VCaP (cell line): ENCODE measurements at regions not wholly inside any gene's neighbourhood (a gene's known extent, or its start where the extent isn't known, plus 50 kb on each side); places are given as distances from the start of the nearest gene placed in this dataset.

Source experiments
- H3K27ac ChIP-seq: fragments of 450-650 bp; 2 replicates; pipeline ENCODE4 v1.5.1; 2017
- TF ChIP-seq, protein P1 (sequence below): fragments of 450-650 bp; conservative IDR thresholded peaks from 2 replicates; pipeline ENCODE4 v1.5.1; 2017; ENCODE audit warnings: mild to moderate bottlenecking, moderate library complexity

DNA sequence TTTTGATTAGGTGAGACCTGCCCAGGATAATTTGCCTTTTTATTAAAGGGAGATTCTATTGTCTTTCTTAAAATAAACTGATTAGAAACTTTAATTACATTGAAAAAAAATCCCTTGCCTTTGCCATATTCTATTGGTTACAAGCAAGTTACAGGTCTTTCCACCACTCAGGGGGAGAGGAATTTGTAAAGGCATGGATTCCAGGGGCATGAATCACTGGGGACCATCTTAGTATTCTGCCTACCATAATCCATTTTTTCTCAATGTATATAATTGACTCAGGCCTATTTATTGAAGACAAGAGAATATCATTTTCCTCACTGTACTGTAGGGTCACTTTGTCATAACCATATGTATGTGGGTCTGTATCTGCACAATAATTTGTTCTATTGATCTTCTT, 124.3 kb upstream of the PDE4B start:
- TF ChIP-seq, protein P1, sequence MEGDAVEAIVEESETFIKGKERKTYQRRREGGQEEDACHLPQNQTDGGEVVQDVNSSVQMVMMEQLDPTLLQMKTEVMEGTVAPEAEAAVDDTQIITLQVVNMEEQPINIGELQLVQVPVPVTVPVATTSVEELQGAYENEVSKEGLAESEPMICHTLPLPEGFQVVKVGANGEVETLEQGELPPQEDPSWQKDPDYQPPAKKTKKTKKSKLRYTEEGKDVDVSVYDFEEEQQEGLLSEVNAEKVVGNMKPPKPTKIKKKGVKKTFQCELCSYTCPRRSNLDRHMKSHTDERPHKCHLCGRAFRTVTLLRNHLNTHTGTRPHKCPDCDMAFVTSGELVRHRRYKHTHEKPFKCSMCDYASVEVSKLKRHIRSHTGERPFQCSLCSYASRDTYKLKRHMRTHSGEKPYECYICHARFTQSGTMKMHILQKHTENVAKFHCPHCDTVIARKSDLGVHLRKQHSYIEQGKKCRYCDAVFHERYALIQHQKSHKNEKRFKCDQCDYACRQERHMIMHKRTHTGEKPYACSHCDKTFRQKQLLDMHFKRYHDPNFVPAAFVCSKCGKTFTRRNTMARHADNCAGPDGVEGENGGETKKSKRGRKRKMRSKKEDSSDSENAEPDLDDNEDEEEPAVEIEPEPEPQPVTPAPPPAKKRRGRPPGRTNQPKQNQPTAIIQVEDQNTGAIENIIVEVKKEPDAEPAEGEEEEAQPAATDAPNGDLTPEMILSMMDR, result no peak
- no peak overlapping the region for H3K27ac ChIP-seq

DNA sequence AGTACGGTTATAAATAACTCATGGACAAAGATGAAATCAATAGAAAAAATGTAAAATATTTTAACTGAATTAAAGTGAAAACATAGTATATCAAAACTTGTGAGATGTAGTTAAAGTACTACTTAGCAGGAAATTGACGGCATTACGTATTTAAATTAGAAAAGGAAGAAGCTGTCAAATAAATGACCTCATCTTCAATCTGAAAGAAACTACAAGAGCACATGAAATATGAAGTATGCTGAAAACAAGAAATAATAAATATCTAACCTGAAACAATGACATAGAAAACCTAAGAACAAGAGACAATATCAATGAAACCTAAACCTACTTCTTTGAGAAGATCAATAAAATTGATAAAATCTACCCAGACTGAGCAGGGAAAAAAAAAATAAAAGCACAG, 122.2 kb upstream of the PDE4B start:
- no peak overlapping the region for H3K27ac ChIP-seq
- TF ChIP-seq, protein P1, result no peak

GRCh38 chr1:65674522-65674921, 118.2 kb upstream of the PDE4B start:
- no peak overlapping the region for H3K27ac ChIP-seq
- TF ChIP-seq, protein P1, result no peak

GRCh38 chr1:65679773-65680172, 112.9 kb upstream of the PDE4B start:
- H3K27ac ChIP-seq, result no peak overlapping the region
- TF ChIP-seq, protein P1, result no peak

DNA sequence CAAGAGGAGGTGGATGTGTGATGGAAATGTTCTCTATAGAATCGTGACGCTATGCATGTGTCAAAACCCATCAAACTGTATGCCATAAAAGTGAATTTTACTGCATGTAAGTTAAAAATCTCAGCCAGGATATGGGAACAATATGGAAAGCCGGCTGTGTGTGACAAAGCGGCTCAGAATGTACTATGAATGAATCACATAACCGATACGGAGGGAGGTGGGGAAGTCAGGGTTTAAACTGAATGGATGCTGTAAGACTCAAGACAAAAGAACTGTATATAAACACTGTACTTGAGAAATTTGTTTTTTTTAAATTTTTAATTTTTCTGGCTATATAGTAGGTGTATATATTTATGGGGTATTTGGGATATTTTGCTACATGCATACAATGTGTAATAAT, 111.6 kb upstream of the PDE4B start:
- TF ChIP-seq, protein P1, result no peak
- H3K27ac ChIP-seq, result no peak overlapping the region

DNA sequence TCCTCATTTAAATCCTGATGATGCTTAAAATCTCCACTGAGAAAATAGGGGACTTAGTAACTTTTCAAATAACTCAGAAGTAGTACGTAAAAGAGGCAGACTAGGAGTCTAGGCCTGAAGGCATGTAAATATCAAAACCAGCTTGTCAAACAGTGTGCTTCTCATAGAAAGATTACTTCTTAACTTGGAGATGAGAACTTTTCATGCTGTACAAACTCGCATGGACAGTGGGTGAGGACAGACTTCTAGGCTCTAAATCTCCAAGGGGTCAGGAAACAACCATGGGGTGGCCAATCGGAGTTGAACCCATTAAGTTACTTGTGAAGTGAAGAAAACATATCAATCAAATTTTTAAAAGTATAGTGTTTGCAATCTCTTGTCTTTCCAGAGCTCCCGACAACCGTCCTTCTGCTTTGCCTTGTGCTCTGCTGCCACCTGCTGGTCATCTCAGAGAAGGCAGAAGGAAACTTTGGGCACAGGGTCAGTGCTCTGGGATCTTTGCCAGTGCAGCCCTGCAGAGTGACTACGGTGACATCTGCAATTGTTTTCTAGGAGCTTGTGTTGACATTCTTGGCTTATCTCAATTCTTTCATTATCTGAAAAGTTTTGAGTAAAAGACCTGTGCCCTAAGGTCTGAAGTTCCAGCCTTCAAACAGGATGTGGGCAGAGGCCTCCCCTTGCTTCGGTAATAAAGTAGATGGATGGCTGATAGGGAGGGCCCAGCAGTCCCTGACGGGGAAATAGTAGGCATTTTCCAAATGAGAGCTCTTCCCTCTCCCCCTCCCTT, 105.1 kb upstream of the PDE4B start:
- H3K27ac ChIP-seq, result peak overlapping the region; percentile 51
- TF ChIP-seq, protein P1, result peak; percentile 89

DNA sequence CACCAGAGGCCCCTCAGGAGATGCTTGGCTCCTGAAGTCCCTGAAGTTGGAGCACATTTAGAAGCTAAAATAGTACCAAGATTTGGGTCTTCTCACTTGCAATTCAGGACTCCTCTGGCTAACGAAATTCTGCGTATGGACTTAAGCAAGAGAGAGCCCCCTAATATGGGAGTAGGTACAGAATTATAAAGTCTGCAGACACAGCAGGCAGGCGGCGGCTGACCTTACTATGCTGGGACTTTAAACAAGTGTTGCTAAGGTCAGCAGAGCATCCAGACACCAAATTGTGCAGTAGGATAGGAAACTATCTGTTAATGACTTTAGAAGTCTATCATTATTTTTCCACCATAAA, 104.5 kb upstream of the PDE4B start:
- H3K27ac ChIP-seq, result peak overlapping the region; percentile 51

More for the DNA sequence above, 104.5 kb upstream of the PDE4B start:
- TF ChIP-seq, protein P1, result no peak
